IMR-90 (cell line): ENCODE measurements at regions not wholly inside any gene's neighbourhood (a gene's known extent, or its start where the extent isn't known, plus 50 kb on each side); places are given as distances from the start of the nearest gene placed in this dataset.

ENCODE experiments used
- ATAC-seq: fragments of 200-7000 bp; cut with Tn5 transposase; 2 replicates; pipeline ENCODE4 v1.9.1; 2020; ENCODE audit warnings: low read depth, mild to moderate bottlenecking, moderate library complexity
- BruUV-seq: library from RNA; stranded (reverse); fragments of 400-500 nt; replicated peaks from 2 replicates; lab custom pipeline; 2021; lab: Mats Ljungman, UMichigan
- CTCF ChIA-PET: fragments of 300-600 bp; formaldehyde crosslinking; extraction: SDS; loops from one replicate; lab custom pipeline; 2021; ENCODE audit warnings: antibody characterized with exemption; lab: Yijun Ruan, JAX
- POLR2A ChIA-PET: fragments of 300-600 bp; sonication (Branson Sonifier 250); formaldehyde crosslinking; loops from one replicate; lab custom pipeline; 2022; ENCODE audit warnings: antibody characterized with exemption; ENCODE audit not compliant: unreplicated experiment; lab: Charles Lee
- DNase-seq: peaks from one replicate; pipeline ENCODE4 v3.0.0; 2013
- H2AFZ ChIP-seq: replicated peaks from 2 replicates; pipeline ENCODE3; 2013; ENCODE audit warnings: low read length, mild to moderate bottlenecking; ENCODE audit not compliant: poor library complexity
- H2AK5ac ChIP-seq: 2 replicates; pipeline ENCODE4 v1.6.1; 2013; ENCODE audit warnings: low read depth, low read length, inconsistent platforms
- H2AK9ac ChIP-seq: replicated peaks from 2 replicates; pipeline ENCODE3; 2013; ENCODE audit warnings: mild to moderate bottlenecking, low read depth, low read length, moderate library complexity; ENCODE audit not compliant: poor library complexity
- H2BK120ac ChIP-seq: 2 replicates; pipeline ENCODE4 v1.6.1; 2013; ENCODE audit warnings: low read depth, low read length, inconsistent platforms
- H2BK15ac ChIP-seq: 3 replicates; pipeline ENCODE4 v1.6.1; 2013; ENCODE audit warnings: low read depth, low read length, inconsistent platforms
- H2BK20ac ChIP-seq: 2 replicates; pipeline ENCODE4 v1.6.1; 2013; ENCODE audit warnings: low read depth, mild to moderate bottlenecking, inconsistent platforms, low read length, moderate library complexity
- H2BK5ac ChIP-seq: 2 replicates; pipeline ENCODE4 v1.6.1; 2013; ENCODE audit warnings: mild to moderate bottlenecking, low read depth, low read length, inconsistent platforms; ENCODE audit not compliant: poor library complexity, severe bottlenecking
- H3K14ac ChIP-seq: replicated peaks from 2 replicates; pipeline ENCODE4 v1.6.1; 2013; ENCODE audit warnings: low read depth, low read length, inconsistent platforms
- H3K18ac ChIP-seq: 2 replicates; pipeline ENCODE4 v1.6.1; 2013; ENCODE audit warnings: low read depth, low read length, control low read depth
- H3K23ac ChIP-seq: 2 replicates; pipeline ENCODE4 v1.6.1; 2013; ENCODE audit warnings: low read depth, low read length, inconsistent platforms
- H3K27ac ChIP-seq: 2 replicates; pipeline ENCODE4 v1.5.1; 2013; ENCODE audit warnings: mild to moderate bottlenecking, control low read depth, low read length; ENCODE audit not compliant: insufficient read depth
- H3K27me3 ChIP-seq: 2 replicates; pipeline ENCODE4 v1.6.1; 2013; ENCODE audit warnings: low read length; ENCODE audit not compliant: control insufficient read depth, insufficient read depth
- H3K36me3 ChIP-seq: 2 replicates; pipeline ENCODE4 v1.6.1; 2013; ENCODE audit warnings: low read length, mixed read lengths; ENCODE audit not compliant: control insufficient read depth, insufficient read depth
- H3K4ac ChIP-seq: 2 replicates; pipeline ENCODE4 v1.6.1; 2013; ENCODE audit warnings: low read depth, low read length, inconsistent platforms
- H3K4me1 ChIP-seq: 2 replicates; pipeline ENCODE4 v1.6.1; 2013; ENCODE audit warnings: low read length, mixed read lengths; ENCODE audit not compliant: control insufficient read depth, insufficient read depth
- H3K4me2 ChIP-seq: 2 replicates; pipeline ENCODE4 v1.6.1; 2013; ENCODE audit warnings: low read depth, mild to moderate bottlenecking, control low read depth, low read length, moderate library complexity
- H3K4me3 ChIP-seq: 2 replicates; pipeline ENCODE4 v1.5.1; 2013; ENCODE audit warnings: low read depth, mild to moderate bottlenecking, control low read depth, low read length, moderate library complexity; ENCODE audit not compliant: insufficient read depth
- H3K56ac ChIP-seq: 2 replicates; pipeline ENCODE4 v1.6.1; 2013; ENCODE audit warnings: low read length, inconsistent platforms; ENCODE audit not compliant: insufficient read depth; ENCODE audit errors: extremely low read depth
- H3K79me1 ChIP-seq, 2 experiments: 2 replicates each; pipeline ENCODE4 v1.6.1; 2013; ENCODE audit warnings: low read length in 2 of 2, inconsistent platforms in 1 of 2, low read depth in 1 of 2
- H3K9ac ChIP-seq: 2 replicates; pipeline ENCODE4 v1.6.1; 2013; ENCODE audit warnings: low read depth, low read length, control low read depth
- H3K9me1 ChIP-seq: 2 replicates; pipeline ENCODE4 v1.6.1; 2013; ENCODE audit warnings: low read length, inconsistent platforms; ENCODE audit not compliant: insufficient read depth
- H3K9me3 ChIP-seq: 2 replicates; pipeline ENCODE4 v1.6.1; 2013; ENCODE audit warnings: low read length; ENCODE audit not compliant: control insufficient read depth, insufficient read depth
- H4K20me1 ChIP-seq: 2 replicates; pipeline ENCODE4 v1.6.1; 2013; ENCODE audit warnings: low read length, inconsistent platforms; ENCODE audit not compliant: insufficient read depth
- H4K5ac ChIP-seq: 2 replicates; pipeline ENCODE4 v1.6.1; 2013; ENCODE audit warnings: mild to moderate bottlenecking, low read depth, low read length, control low read depth
- H4K8ac ChIP-seq, 2 experiments: 2 replicates each; pipeline ENCODE4 v1.6.1; 2013; ENCODE audit warnings: low read depth in 2 of 2, low read length in 2 of 2, control low read depth in 1 of 2, inconsistent platforms in 1 of 2
- H4K91ac ChIP-seq: 2 replicates; pipeline ENCODE4 v1.6.1; 2013; ENCODE audit warnings: low read depth, low read length, inconsistent platforms; ENCODE audit not compliant: insufficient read depth
- BHLHE40 ChIP-seq: fragments of 150-350 bp; IDR thresholded peaks from 2 replicates; pipeline ENCODE4 v1.6.1; 2016; ENCODE audit warnings: mild to moderate bottlenecking, low read depth, low read length
- CHD1 ChIP-seq: IDR thresholded peaks from 2 replicates; pipeline ENCODE4 v1.6.1; 2012; ENCODE audit warnings: low read depth, low read length, improper control_type of control experiment
- CTCF ChIP-seq: conservative IDR thresholded peaks from 2 replicates; pipeline ENCODE4 v1.5.1; 2012; ENCODE audit warnings: mild to moderate bottlenecking, low read depth, low read length, improper control_type of control experiment
- FOS ChIP-seq: fragments of 150-350 bp; IDR thresholded peaks from 2 replicates; pipeline ENCODE4 v1.6.1; 2016; ENCODE audit warnings: low read depth, low read length
- MAFK ChIP-seq: IDR thresholded peaks from 2 replicates; pipeline ENCODE4 v1.6.1; 2012; ENCODE audit warnings: low read depth, low read length, improper control_type of control experiment
- MAZ ChIP-seq: IDR thresholded peaks from 2 replicates; pipeline ENCODE4 v1.6.1; 2012; ENCODE audit warnings: low read depth, mild to moderate bottlenecking, low read length, improper control_type of control experiment, moderate library complexity, borderline replicate concordance
- MXI1 ChIP-seq: IDR thresholded peaks from 2 replicates; pipeline ENCODE4 v1.6.1; 2012; ENCODE audit warnings: low read depth, mild to moderate bottlenecking, low read length, moderate library complexity, borderline replicate concordance
- NFE2L2 ChIP-seq: fragments of 150-350 bp; IDR thresholded peaks from 2 replicates; pipeline ENCODE4 v1.6.1; 2016; ENCODE audit warnings: low read depth, mild to moderate bottlenecking, low read length
- POLR2A ChIP-seq: IDR thresholded peaks from 2 replicates; pipeline ENCODE4 v1.6.1; 2012; ENCODE audit warnings: mild to moderate bottlenecking, low read depth, low read length
- RAD21 ChIP-seq: IDR thresholded peaks from 2 replicates; pipeline ENCODE4 v1.6.1; 2012; ENCODE audit warnings: low read length, improper control_type of control experiment
- RCOR1 ChIP-seq: IDR thresholded peaks from 2 replicates; pipeline ENCODE4 v1.6.1; 2012; ENCODE audit warnings: mild to moderate bottlenecking, low read length, improper control_type of control experiment; ENCODE audit not compliant: insufficient replicate concordance
- RFX5 ChIP-seq: IDR thresholded peaks from 2 replicates; pipeline ENCODE4 v1.8.0; 2012; ENCODE audit warnings: low read depth, mild to moderate bottlenecking, low read length, moderate library complexity
- WGBS, 2 experiments: methylation state at CpG; one replicate each; pipeline versions ENCODE4 v1.1.5 to v1.1.7; 2013; ENCODE audit warnings: missing lambda C conversion rate in 2 of 2; ENCODE audit not compliant: insufficient read length in 1 of 2; ENCODE audit errors: extremely low coverage in 2 of 2; 5-methylcytosine and 5-hydroxymethylcytosine counted together
- dilution Hi-C: fragments of 300-500 bp; cut with HindIII; formaldehyde crosslinking; loops from one replicate; pipeline ENCODE4 v1.14.3; 2018; ENCODE audit warnings: low sequenced_read_pairs; ENCODE audit not compliant: unreplicated experiment
- in situ Hi-C: fragments of 300-500 bp; cut with MboI; formaldehyde crosslinking; loops from 3 replicates; pipeline ENCODE4 v1.14.3; 2019; ENCODE audit warnings: low sequenced_read_pairs, inconsistent platforms, mixed read lengths
- intact Hi-C: fragments of 100-400 bp; cut with micrococcal nuclease; formaldehyde crosslinking; loops from 2 replicates; pipeline ENCODE4 v1.10.0; 2022

- no TSS peak for BruUV-seq
- no peak overlapping the region for H3K4ac ChIP-seq
Observed at GRCh38 chr2:175383286-175383685, 201.8 kb upstream of the ATP5MC3 start.

More at GRCh38 chr2:175383286-175383685, 201.8 kb upstream of the ATP5MC3 start:
- dilution Hi-C loops (no loop called here), in situ Hi-C loops (no loop called here), intact Hi-C loops (no loop called here)
- no peak overlapping the region for H2AK5ac ChIP-seq
- H3K36me3 ChIP-seq: no peaks in the 10 kb centered on the region
- H2BK20ac ChIP-seq: no peak overlapping the region
- no peaks in the 10 kb centered on the region for H3K9me3 ChIP-seq
- TF ChIP-seq MAZ (no peak), RFX5 (no peak), RCOR1 (no peak), RAD21 (no peak), NFE2L2 (no peak), POLR2A (no peak), MAFK (no peak), BHLHE40 (no peak), MXI1 (no peak), CTCF (no peak), FOS (no peak), CHD1 (no peak)
- H3K27me3 ChIP-seq: no peaks in the 10 kb centered on the region
- POLR2A ChIA-PET: no interaction called here
- H3K4me2 ChIP-seq: no peak overlapping the region
- no peak overlapping the region for H2AFZ ChIP-seq
- no peak overlapping the region for H3K18ac ChIP-seq
- no peak overlapping the region for H4K5ac ChIP-seq
- no peak overlapping the region for H2BK5ac ChIP-seq
- no CpG with 5 or more reads among the region's 2 CpGs for WGBS, 2 experiments
- H2AK9ac ChIP-seq: no peak overlapping the region
- DNase-seq (no peak), ATAC-seq (no peak)
- no peak overlapping the region for H3K23ac ChIP-seq
- no peaks in the 10 kb centered on the region for H3K4me1 ChIP-seq
- no peak overlapping the region for H3K9ac ChIP-seq
- H2BK120ac ChIP-seq: no peak overlapping the region
- no peak overlapping the region for H4K91ac ChIP-seq
- no peaks in the 10 kb centered on the region for H3K79me1 ChIP-seq
- no peak overlapping the region for H2BK15ac ChIP-seq
- H3K4me3 ChIP-seq: no peak overlapping the region
- no peak overlapping the region for H4K8ac ChIP-seq
- H3K27ac ChIP-seq: no peak overlapping the region
- no peaks in the 10 kb centered on the region for H4K20me1 ChIP-seq
- CTCF ChIA-PET: no interaction called here
- no peak overlapping the region for H3K56ac ChIP-seq
- H3K9me1 ChIP-seq: no peaks in the 10 kb centered on the region
- no peak overlapping the region for H3K14ac ChIP-seq
